NCI-H226 (cell line): ENCODE measurements at regions not wholly inside any gene's neighbourhood (a gene's known extent, or its start where the extent isn't known, plus 50 kb on each side); places are given as distances from the start of the nearest gene placed in this dataset.
"Not testable (repeated sequence)": the region's sequence is repeated elsewhere in the genome, so short reads cannot be mapped to it uniquely, and the experiment has no call there.

Experiments
- DNase-seq: peaks from one replicate; pipeline ENCODE4 v3.0.0-alpha.2; 2015

DNA sequence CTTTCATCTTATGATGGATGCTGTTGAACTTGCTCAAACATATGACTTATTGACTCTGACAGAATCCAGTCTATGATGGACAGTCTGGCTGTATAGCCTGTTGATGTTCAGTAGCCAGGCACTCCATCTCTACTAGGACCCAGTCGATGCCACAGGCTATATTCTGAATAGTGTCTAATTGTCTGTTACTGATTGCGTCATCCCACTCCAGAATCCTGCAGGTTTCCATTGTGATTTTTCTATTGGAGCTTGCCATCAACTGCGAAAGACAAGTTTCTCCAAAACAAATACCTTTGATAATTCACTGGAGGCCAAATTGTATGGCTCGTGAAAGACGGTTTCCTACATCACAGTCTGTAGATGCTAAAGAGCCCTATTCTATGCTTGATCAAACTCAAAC lies 481.7 kb upstream of the CHORDC1 start:
- no peak for DNase-seq

DNA sequence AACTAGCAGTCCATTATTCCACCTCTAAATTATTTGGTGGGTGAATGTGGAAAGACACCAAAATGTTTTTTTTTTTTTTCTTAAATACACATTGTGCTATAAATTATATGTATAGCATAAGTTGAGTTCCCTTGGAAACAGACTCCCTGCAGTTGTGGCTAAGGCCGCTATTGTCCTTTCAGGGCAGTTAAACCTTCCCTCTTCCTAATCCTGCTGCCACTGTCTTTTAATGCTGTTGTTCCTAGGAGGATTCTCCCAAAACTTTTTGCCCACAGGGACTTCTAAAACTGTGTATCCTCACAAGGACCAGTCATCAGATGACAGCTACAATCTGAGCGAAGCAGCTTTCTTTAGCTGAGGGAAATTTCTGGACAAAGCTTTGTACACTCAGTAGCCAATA lies 478.9 kb upstream of the CHORDC1 start:
- no peak for DNase-seq

DNA sequence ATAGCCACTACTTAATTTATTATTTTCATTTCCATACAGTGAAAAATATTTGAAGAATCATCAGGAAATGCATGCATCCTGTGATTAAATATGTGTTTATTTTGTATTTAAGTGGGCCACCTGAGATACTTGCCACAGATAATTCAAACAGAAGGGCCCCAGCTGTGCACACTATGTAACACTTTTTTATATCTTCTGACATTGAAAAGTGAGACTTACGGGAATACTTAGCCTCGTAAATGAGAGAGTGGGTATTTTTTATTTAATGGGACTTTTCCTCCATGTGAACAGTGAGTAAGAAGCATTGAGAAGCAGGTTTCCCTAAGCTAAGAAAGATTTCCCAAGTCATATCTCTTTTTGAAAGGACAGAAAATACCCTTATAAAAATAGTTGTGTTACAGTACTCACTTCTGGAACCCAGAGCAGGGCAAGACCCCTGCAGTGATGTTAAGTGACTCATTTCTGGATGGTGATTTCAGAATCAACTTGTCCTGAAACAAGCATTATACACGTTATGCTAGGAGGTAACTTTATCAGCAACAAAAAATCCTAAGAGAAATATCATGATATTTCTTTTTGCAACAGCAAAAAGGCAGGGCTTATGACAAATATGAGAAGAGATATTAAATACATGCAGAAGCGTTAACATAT lies 478.1 kb upstream of the CHORDC1 start:
- DNase-seq, result no peak

DNA sequence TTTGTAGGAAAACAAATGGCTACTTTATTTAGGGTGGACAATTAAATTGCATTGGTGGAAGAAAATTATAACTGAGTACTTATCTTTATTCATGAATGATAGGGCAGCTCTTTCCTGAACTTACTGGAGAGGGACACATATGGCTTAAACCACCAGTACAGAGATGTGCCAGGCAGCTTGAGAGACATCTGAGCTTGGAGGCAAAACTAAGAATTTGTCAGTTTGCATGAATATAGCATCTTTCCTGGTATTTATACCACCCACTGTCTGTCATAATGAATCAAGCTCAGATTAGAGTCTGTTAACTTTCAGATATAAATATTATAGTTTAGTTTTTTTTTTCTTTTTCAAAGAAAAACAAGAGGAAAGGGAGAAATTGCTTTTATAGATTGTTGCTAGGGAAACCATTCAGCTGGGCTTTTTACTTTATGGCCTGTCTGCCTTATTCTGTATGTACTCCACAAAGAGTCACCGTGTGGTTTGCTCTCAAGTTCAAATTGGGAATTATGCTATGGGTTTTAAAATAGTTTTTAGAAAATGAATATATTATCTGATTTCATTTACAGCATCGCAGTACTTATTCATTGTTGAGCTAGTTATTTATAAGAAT lies 477.0 kb upstream of the CHORDC1 start:
- no peak for DNase-seq

DNA sequence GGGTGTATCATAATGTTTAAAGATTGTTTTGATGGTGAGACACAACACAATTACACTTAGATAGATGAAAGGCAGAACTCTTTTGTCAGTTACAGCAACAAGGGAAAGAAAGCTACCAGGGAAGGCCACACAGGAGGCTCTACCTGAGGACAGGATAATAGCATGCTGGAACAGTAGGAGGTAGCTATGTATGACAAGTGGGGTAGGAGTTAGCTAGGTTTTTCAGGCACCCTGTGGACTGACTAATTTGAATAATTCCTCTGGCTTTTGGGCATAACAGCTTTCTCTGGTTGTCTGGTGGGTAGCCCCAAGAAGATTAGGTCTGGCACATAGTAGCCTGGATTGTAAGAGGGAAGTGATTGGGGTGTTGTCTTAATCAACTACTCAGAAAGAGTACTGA lies 475.4 kb upstream of the CHORDC1 start:
- no peak for DNase-seq

DNA sequence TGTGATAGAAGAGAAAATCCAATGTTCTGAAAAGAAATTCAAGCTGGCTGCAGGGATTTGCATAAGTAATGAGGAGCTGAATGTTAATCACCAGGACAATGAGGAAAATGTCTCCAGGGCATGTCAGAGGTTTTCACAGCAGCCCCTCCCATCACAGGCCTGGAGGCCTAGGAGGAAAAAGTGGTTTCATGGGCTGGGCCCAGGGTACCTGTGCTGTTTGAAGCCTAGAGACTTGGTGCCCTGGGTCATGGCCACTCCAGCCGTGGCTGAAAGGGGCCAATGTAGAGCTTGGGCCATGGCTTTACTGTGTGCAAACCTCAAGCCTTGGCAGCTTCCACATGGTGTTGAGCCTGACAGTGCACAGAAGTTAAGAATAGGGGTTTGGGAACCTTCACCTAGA lies 452.6 kb upstream of the CHORDC1 start:
- not testable (repeated sequence) for DNase-seq

DNA sequence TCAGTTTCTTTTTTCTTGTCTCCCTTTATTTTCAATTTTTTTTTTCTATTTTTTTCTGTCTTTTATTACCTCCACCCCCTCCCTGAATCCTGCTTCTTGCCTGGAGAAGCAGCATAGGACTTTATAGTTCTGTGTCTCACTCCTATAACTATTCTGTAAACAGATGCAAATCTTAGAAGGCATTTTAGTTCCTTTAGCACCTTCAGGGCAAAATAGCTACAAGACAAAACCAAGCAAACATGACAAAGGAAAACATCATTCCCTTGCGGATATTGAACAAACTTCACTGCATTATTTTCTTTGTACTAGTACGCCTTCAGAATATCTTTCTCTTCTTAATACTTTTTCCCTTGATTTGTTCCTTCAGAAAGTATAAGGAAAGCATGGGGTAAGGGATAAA lies 446.2 kb upstream of the CHORDC1 start:
- no peak for DNase-seq

DNA sequence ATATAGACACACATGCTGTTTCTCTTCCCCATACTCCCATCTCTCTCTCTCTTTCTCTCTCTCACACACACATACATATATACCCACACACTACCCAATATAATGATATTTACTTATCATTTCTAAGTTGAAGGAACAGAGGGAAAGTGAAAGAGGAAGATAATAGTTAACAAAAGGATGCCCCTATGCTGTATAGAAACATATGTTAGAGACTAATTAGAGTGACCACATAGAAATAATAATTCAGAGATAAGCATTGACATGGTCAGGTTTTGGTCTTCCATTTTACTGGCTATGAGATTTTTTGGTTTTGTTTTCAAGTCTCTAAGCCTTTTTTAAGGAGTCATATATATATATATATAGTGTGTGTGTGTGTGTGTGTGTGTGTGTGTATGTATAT lies 445.7 kb upstream of the CHORDC1 start:
- no peak for DNase-seq

DNA sequence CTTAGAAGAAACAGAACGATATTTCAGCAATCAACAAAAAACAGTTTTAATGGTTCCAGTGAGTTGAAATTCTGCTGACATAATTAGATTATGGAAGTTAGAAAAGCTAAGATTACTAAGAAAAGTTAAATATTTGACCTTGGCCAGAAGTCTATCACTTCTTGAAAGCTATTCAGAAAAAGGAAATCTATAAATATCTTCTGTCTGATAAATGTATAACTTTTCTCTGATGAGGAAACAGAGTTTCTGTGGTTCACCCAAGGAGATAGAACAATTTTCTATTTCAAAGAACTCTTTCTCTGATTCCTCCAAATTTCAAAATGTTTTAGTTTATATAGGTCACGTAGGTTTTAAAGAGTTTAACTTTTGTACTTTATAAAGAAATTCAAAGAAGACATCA lies 438.4 kb upstream of the CHORDC1 start:
- no peak for DNase-seq

DNA sequence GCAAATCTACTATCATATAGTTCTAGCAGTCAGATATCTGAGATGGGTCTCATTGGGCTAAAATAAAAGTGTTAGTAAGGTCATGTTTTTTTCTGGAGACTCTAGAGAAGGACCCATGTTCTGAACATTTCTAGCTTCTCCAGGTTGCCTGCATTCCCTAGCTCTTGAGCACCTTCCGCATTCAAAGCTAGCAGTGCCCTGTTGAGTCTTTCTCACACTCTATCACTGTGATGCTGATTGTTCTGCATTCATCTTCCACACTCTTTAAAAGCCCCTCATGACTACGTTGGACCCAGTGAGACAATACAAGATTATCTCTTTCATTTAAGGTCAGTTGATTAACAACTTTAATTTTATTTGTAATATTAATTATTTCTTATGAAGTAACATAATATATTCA lies 433.3 kb upstream of the CHORDC1 start:
- no peak for DNase-seq

DNA sequence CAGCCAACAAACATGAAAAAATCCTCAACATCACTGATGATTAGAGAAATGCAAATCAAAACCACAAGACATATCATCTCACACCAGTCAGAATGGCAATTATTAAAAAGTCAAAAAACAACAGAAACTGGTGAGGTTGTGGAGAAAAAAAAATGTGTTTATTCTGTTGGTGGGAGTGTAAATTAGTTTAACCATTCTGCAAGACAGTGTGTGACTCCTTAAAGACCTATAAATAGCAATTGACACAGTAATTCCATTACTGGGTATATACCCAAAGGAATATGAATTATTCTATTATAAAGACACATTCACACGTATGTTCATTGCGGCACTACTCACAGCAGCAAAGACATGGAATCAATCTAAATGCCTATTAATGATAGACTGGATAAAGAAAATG lies 427.3 kb upstream of the CHORDC1 start:
- DNase-seq, result no peak

DNA sequence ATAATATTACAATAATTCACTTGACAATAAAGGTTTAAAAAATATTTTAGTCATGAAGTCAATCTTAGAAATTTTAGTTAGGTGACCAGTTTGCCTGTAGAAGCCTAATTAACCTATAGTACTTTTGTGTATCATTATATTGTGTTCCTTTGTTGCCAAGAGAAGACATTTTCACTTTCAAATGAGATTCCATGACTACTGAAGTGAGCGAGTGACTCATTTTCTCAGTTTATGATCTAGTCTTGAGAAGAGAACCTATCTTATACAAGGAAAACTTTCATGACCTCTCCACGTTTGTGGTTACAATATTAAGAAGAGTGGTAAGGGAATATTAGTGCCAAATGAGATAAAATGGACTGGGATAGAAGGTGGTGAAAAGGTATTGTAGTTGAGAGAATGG lies 423.9 kb upstream of the CHORDC1 start:
- DNase-seq, result peak; percentile 3

DNA sequence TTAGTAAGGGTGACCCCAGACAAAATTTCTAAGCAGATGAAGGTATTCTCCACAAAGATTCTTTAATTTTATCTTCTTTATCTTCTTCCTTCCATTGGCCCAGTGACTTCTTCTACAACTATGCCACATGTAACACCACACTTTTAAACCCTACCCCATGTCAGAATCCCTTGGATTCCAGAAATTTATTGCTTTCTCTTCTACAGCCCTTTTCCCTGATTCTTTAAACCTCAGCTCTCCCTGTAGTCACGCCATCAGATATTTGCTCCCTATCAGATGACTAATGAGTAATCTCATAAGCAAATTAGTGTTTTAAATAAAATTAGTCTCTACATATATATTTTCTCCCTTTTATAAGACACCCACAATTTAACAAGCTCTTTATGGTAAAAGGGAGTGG lies 423.4 kb upstream of the CHORDC1 start:
- DNase-seq, result no peak

DNA sequence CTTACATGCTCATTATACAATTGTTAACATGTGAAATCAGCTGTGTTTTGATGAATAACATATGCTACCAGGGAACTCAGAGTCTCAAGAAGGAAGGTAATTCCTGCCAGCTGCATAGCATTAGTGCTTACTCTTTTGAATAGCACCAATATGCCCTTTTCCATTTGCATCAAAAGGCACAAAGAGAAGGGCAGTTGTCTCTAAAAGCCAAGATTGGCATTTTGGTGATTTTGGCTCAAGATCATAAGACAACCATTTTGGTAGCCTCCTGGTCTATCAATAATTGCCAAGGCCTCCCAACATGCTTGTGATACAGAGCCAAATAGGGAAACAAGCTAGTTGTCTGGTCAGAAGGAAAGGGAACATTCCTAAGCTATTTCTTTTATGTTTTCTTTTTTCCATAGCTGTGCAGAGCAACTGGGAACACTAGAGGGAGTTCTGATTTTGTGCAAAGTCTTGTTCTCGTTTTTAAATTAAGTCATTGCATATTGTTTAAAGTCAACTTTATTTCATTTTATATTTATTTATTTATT lies 416.7 kb upstream of the CHORDC1 start:
- peak; percentile 9 for DNase-seq

DNA sequence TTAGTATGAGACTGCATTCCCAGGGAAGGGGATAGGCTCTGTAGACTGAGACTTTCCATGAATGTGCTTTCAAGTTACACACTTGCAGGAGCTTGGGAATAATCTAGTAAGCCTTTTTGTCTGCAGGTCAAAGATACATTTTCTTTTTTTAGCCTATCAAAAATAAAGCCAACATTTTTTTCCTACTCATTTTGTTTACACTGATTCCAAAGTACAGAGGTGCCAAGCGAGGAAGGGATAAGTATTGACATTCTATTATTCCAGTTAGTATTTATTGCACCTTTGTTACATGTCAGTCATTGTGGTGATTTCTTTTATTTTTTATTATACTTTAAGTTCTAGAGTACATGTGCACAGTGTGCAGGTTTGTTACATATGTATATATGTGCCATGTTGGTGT lies 413.0 kb upstream of the CHORDC1 start:
- no peak for DNase-seq

DNA sequence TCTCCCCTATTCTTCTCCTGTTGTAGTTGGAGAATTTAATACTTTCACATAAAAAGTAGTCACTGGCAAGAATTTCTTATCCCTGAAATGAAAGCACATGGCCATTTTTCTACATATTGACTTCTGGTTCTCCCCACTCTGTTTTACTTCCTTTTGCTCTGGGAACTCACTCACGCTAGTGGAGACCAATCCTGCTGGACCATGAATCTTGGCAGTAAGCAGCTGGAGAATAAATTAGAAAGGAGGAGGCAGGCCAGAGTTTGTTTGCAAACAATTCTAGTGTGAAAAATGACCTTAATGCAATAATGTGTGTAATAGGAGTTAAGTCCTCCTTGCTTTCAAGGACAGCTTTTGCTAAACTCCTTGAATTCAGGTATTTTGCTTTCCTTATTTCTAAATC lies 412.3 kb upstream of the CHORDC1 start:
- DNase-seq, result no peak

DNA sequence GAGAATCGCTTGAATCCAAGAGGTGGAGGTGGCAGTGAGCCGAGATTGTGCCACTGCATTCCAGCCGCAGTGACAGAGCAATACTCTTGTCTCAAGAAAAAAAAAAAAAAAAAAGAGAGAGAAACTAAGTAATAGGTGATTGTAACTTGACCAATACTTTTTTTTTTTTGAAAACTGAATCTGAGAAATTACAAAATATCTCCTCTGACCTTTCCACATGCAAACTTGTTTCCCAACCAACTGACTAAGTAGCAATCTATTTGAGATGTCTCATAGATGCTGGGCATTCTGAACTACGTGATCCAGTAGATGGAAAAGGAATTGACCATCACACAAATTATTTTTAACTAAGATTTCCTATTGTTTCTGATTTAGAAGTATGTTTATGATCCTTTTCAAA lies 407.3 kb upstream of the CHORDC1 start:
- no peak for DNase-seq

DNA sequence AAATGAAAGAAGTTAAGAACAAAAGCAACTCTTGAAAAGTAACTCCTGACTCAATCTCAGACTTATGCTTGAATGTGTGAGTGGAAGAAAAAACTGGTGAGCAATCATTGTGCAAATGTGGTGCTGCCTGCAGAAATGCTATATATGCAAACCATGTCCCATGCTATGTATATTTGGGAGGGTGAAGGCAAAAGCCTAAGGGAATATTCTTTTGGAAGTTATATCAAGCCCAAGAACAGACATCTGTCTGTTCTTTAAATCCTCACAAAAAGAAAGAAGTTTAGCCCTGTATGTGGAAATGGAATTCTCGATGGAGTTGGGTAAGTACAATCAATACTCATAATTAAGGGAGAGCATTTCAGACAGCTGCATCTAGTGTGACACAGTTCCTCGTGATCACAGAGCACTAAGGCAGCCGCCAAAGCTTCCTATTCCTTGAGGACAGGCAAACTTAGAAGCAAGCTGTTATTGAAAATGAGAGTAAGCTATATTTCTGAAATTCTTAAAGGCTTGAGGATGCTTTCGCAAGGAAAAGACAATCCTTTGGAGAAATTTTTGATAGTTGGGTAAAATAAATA lies 406.5 kb upstream of the CHORDC1 start:
- DNase-seq, result no peak

DNA sequence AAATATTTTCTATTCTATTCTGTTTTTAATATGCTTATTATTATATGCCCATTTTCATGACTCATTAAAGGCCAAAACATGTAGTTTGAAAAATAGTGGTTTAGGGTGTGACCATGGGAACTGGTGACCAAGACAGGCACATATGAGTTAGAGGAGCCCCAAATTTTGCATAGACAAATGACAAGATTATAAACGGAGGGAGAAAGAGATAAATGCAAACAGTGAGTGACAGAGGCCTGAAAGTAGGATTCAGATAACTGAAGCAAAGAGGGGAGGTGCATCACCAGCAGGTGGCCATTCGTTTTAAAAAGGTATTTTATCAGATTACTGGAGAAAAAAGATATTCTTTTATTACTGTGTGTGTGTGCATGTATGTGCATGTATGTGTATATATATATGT lies 391.5 kb upstream of the CHORDC1 start:
- DNase-seq, result no peak

DNA sequence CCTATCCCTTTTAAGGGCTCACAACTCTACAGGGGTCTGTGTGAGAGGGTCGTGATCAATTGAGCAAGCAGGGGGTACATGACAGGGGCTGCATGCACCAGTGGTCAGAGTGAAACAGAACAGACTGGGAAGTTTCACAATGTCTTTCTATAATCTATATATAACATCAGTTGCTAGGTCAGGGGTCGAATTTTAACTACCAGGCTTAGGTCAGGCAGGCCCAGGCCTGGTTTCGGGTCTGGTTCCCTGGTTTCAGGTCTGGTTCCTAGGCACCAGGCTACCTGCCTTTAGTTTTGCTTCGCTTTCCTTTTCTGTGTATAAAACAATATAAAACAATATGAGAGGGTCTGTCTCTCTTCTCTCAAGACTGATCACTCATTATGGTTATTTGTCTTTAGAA lies 390.2 kb upstream of the CHORDC1 start:
- not testable (repeated sequence) for DNase-seq

DNA sequence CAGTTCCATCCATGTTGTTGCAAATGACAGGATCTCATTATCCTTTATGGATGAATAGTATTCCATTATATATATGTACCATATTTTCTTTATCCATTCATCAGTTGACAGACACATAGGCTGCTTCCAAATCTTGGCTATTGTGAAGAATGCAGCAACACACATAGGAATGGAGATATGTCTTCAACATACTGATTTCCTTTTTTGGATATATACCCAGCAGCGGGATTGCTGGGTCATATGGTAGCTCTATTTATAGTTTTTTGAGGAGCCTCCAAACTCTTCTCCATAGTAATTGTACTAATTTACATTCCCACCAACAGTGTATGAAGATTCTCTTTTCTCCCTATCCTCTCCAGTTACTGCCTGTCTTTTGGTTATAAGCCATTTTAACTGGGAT lies 383.9 kb upstream of the CHORDC1 start:
- no peak for DNase-seq

DNA sequence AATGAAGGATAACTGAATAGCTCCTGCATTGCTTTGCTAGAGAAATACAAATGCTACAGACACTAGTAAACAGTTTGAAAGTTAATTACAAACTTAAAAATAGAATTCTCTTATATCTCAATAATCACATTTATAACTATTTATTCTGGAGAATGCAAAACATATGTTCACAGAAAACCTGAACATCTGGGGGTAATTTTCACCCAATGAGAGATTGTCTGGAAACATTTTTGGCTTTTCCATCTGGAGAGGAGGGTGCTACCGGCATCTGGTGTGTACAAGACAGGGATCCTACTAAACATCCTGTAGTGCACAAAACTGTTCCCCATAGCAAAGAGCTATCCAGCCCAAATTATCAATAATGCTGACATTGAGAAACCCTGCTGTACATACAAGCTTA lies 378.4 kb upstream of the CHORDC1 start:
- DNase-seq, result no peak

DNA sequence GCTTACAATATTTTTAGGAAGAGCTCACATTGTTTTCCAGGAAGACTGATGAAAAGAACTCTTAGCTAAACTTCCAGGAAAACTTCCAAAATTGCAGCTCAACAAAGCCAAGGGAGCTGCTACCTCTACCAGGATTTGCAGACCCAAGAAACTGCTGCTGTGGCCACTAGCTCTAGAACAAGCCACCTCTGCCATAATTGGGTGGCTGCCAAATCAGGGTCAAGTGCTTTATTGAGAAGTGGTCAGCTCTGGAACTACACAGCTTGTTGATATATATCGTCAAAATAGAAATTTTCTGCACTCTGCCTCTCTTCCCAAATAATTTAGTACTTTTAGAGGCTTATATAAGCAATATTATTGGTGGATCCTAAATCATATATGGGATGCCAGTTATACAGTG lies 371.8 kb upstream of the CHORDC1 start:
- no peak for DNase-seq

DNA sequence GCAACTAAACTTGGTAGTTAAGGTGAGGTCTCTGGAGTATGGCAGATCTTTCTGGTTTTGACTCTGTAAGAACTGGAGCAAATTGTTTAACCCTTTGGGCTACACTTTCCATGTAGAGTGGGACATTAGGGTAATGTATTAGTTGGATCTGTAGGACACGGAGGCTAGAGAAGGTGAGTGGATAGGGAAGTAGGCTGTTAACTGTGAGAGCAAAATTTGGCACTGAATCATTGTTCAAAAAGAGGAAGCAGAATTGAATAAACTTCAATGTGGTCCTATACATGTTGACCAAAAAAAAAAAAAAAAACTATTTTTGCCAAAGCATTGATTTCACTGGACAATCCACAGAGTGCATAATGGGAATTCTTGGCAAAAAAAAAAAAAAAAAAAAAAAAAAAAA lies 370.2 kb upstream of the CHORDC1 start:
- no peak for DNase-seq

DNA sequence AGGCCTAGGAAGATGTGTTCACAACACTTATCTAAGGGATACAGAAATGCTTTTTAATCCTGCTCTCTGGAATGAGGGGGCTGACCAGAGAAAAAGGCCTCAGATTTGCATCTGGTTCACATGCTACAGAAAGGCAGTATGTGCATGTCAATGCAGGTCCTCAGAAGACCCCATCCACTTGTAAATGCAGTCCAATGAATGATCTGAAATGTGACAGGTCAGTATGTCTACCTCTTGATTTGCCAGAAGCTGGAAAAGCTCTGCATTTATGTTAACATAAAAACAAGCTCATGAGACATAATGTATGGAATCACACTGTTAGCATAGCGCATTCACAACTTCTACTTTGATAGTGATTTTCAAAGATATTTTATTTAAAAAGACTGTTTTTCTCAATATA lies 367.4 kb upstream of the CHORDC1 start:
- no peak for DNase-seq
